Keratinocyte (primary cell): ENCODE measurements at regions not wholly inside any gene's neighbourhood (a gene's known extent, or its start where the extent isn't known, plus 50 kb on each side); places are given as distances from the start of the nearest gene placed in this dataset.
A peak's percentile ranks its signal among the peaks of the same experiment; 100 is the strongest.

ENCODE experiments used
- DNase-seq: peaks from one replicate; pipeline ENCODE4 v3.0.0-alpha.2; 2011; ENCODE audit warnings: low read depth, missing footprints, low spot score
- FAIRE-seq: peaks from 2 replicates; lab custom pipeline; 2011; peaks lifted over from hg19 to GRCh38; lab: Jason Lieb, UNC
- H2AFZ ChIP-seq: 2 replicates; pipeline ENCODE4 v1.6.0; 2012; ENCODE audit warnings: low read length, control low read depth, inconsistent platforms; ENCODE audit not compliant: control insufficient read depth
- H3K27ac ChIP-seq: 2 replicates; pipeline ENCODE4 v1.5.1; 2011; ENCODE audit warnings: low read length; ENCODE audit not compliant: control insufficient read depth, insufficient read depth
- H3K27me3 ChIP-seq: 3 replicates; pipeline ENCODE4 v1.6.0; 2011; ENCODE audit warnings: low read length; ENCODE audit not compliant: control insufficient read depth, insufficient read depth; ENCODE audit errors: extremely low read depth
- H3K36me3 ChIP-seq, 2 experiments: 2 replicates in 1 of 2; 3 replicates in 1 of 2; pipeline ENCODE4 v1.5.1; 2011; ENCODE audit warnings: low read length in 2 of 2, mild to moderate bottlenecking in 1 of 2; ENCODE audit not compliant: control insufficient read depth in 2 of 2, insufficient read depth in 2 of 2; ENCODE audit errors: extremely low read depth in 1 of 2
- H3K4me1 ChIP-seq: 3 replicates; pipeline ENCODE4 v1.5.1; 2011; ENCODE audit warnings: low read length; ENCODE audit not compliant: control insufficient read depth, insufficient read depth; ENCODE audit errors: extremely low read depth
- H3K4me2 ChIP-seq: 3 replicates; pipeline ENCODE4 v1.6.0; 2011; ENCODE audit warnings: low read depth, low read length; ENCODE audit not compliant: control insufficient read depth, insufficient read depth; ENCODE audit errors: extremely low read depth
- H3K4me3 ChIP-seq, 3 experiments: fragments of 200-600 bp in 1 of 3; sonication (generic) in 1 of 3; 2 replicates in 2 of 3; 3 replicates in 1 of 3; pipeline ENCODE4 v1.5.1; 2011 to 2016; ENCODE audit warnings: low read length in 3 of 3, mild to moderate bottlenecking in 3 of 3, control low read depth in 2 of 3, inconsistent platforms in 1 of 3, low read depth in 1 of 3, mixed read lengths in 1 of 3, mixed run types in 1 of 3, moderate library complexity in 1 of 3; ENCODE audit not compliant: control insufficient read depth in 2 of 3, insufficient read depth in 2 of 3; ENCODE audit errors: extremely low read depth in 1 of 3
- H3K79me2 ChIP-seq: 2 replicates; pipeline ENCODE4 v1.6.0; 2012; ENCODE audit warnings: low read length; ENCODE audit not compliant: control insufficient read depth, insufficient read depth
- H3K9ac ChIP-seq: 3 replicates; pipeline ENCODE4 v1.6.0; 2011; ENCODE audit warnings: low read length; ENCODE audit not compliant: control insufficient read depth, insufficient read depth; ENCODE audit errors: extremely low read depth
- H3K9me1 ChIP-seq: 3 replicates; pipeline ENCODE4 v1.6.0; 2011; ENCODE audit warnings: low read length; ENCODE audit not compliant: control insufficient read depth, insufficient read depth; ENCODE audit errors: extremely low read depth
- H3K9me3 ChIP-seq: 2 replicates; pipeline ENCODE4 v1.5.1; 2012; ENCODE audit warnings: low read depth, low read length; ENCODE audit not compliant: control insufficient read depth
- H4K20me1 ChIP-seq: 3 replicates; pipeline ENCODE4 v1.6.0; 2011; ENCODE audit warnings: low read length; ENCODE audit not compliant: control insufficient read depth, insufficient read depth; ENCODE audit errors: extremely low read depth
- CTCF ChIP-seq, 3 experiments: IDR thresholded peaks in 1 of 3; conservative IDR thresholded peaks in 1 of 3; optimal IDR thresholded peaks in 1 of 3; 2 replicates in 2 of 3; 3 replicates in 1 of 3; pipeline versions ENCODE3 to v1.5.1; 2011; ENCODE audit warnings: low read length in 3 of 3, mild to moderate bottlenecking in 3 of 3, moderate library complexity in 2 of 3, control low read depth in 1 of 3, inconsistent platforms in 1 of 3; ENCODE audit not compliant: insufficient read depth in 2 of 3; ENCODE audit errors: extremely low read depth in 1 of 3
- EZH2 ChIP-seq: IDR thresholded peaks from one replicate; pipeline ENCODE4 v1.6.1; 2012; ENCODE audit warnings: inconsistent platforms, mild to moderate bottlenecking, low read length, moderate library complexity
- dilution Hi-C: fragments of 300-500 bp; cut with MboI; formaldehyde crosslinking; loops from one replicate; pipeline ENCODE4 v1.7.0; 2020; ENCODE audit warnings: low sequenced_read_pairs; ENCODE audit not compliant: extremely low pct_ligation_motif_present

GRCh38 chr16:14002416-14002990 lies 68.6 kb upstream of the MRTFB start:
- no peak overlapping the region for H3K4me3 ChIP-seq
- no peak overlapping the region for H2AFZ ChIP-seq
- no peaks in the 10 kb centered on the region for H3K36me3 ChIP-seq
- H3K27me3 ChIP-seq: peaks cover 5% of the 10 kb centered on the region
- no peaks in the 10 kb centered on the region for H4K20me1 ChIP-seq
- no peaks in the 10 kb centered on the region for H3K9me1 ChIP-seq
- DNase-seq: no peak
- no peak overlapping the region for H3K27ac ChIP-seq
- peaks cover 6% of the 10 kb centered on the region for H3K4me1 ChIP-seq
- no peak for FAIRE-seq
- H3K4me2 ChIP-seq: peak overlapping the region; percentile 60
- dilution Hi-C loops: no loop called here
- no peaks in the 10 kb centered on the region for H3K9me3 ChIP-seq
- H3K9ac ChIP-seq: no peak overlapping the region
- no peak for TF ChIP-seq EZH2
- no peak for TF ChIP-seq CTCF (optimal IDR thresholded peaks at IDR 0.05 in 1 of 3, IDR thresholded peaks at IDR 0.05 in 1 of 3, conservative IDR thresholded peaks at IDR 0.05 in 1 of 3; ENCODE audit: extremely low read depth in 1 of 3, insufficient read depth in 2 of 3, low read length in 3 of 3)
- no peaks in the 10 kb centered on the region for H3K79me2 ChIP-seq

DNA sequence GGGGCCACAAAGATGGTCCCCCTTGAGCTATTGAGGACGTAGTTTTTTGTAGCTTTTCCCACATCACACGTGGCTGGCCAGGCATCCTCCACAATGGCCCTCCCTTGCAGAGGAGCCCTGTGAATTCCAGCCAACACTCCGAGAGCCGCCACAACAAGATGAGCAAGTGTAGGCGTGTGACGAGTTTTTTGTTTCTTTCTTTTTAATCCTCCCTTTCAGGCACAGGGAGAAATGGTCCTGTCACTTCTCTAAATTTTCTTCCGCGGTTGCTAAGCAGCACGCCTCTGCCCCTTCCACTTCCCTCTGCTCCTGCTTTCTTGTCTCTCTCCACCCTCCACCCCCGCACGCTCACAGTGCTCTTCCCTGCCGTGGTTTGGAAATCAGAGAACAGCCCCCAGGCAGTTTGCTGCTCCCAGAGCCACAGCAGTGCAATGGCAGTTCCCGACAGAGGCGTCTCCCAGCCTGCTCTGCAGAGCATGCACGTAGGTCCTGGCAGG lies 68.0 kb upstream of the MRTFB start:
- Histone ChIP-seq H3K4me3 (peak overlapping the region in 1 of 3 experiments; percentile 4), H3K9ac (no peak overlapping the region), H3K79me2 (no peaks in the 10 kb centered on the region), H3K27ac (no peak overlapping the region), H3K4me1 (peaks cover 6% of the 10 kb centered on the region), H3K27me3 (peaks cover 5% of the 10 kb centered on the region), H3K36me3 (no peaks in the 10 kb centered on the region), H3K9me3 (no peaks in the 10 kb centered on the region), H3K4me2 (peak overlapping the region; percentile 60), H2AFZ (peak overlapping the region; percentile 8), H4K20me1 (no peaks in the 10 kb centered on the region), H3K9me1 (no peaks in the 10 kb centered on the region)
- TF ChIP-seq EZH2 (no peak), CTCF (optimal IDR thresholded peaks at IDR 0.05 in 1 of 3, IDR thresholded peaks at IDR 0.05 in 1 of 3, conservative IDR thresholded peaks at IDR 0.05 in 1 of 3; ENCODE audit: extremely low read depth in 1 of 3, insufficient read depth in 2 of 3, low read length in 3 of 3) (peak in 1 of 3 experiments; percentile 8)
- FAIRE-seq: no peak
- dilution Hi-C loops: no loop called here
- no peak for DNase-seq
